GM18858 (cell line): ENCODE measurements at regions not wholly inside any gene's neighbourhood (a gene's known extent, or its start where the extent isn't known, plus 50 kb on each side); places are given as distances from the start of the nearest gene placed in this dataset.

Experiments used
- ATAC-seq: cut with Tn5 transposase; IDR thresholded peaks from one replicate; pipeline ENCODE4 v1.9.1; 2021; ENCODE audit not compliant: unreplicated experiment

DNA sequence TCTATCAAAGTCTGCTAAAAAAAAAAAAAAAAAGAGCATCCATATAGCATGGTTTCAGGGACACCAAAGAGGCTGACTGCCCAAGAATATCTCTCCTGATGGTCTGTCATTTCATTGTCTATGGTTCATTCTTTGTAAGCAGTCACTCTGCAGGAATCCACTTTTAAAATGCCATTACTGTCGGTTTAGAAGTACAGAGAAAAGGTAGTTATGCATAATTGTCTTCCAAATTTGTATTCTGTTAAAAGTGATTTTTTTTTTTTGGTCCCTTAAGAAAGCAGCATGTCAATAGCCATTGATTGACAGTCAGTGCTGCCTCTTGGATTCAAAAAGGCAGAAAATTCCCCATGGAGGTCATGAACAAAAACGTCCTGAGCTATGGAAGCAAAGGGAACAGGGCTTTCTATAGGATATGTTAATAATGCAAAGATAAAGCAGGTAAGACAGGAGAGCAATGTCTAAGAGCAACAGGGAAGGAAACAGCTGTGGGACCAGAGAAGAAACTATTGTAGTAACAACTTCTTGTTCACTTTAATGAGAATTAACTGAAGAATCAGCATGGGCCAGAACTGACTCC, 245.8 kb downstream of the TMX3 start:
- ATAC-seq = no peak

DNA sequence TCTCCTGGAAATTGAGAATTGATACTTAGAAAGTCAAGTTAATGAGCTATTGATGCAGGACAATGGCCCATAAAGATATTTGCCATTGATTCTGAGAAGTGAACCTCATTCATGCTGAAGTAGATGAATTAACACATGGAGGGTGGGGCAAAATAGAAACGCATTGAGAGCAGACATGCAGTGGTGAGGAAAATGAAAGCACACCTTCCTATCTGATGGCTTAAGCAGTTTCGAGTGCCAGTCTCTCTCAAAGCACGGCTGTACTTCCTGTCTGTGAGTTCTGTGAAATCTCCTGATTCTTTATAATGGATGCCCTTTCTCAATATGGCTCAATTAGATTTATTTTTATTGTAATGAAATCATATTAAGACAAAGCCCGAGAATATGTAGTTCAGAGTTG, 247.0 kb downstream of the TMX3 start:
- peak; percentile 57 for ATAC-seq

DNA sequence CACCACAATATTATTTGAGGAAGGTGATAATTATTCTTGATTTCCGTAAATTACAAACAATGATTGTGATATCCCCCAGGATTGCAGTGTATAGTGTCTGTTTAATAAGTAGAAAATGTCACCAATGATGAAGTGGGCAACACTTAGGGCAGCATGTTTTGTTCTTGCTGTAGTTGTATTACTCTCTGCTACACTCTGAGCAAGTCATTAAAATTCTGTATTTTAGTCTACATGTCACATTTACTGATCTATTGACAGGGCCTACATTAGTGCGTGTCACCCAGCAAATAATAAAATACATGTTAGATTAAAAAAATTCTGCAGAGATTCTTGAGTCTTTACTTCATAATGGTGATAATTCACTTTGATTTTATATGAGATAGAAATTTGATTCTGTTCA, 247.6 kb downstream of the TMX3 start:
- ATAC-seq = no peak

DNA sequence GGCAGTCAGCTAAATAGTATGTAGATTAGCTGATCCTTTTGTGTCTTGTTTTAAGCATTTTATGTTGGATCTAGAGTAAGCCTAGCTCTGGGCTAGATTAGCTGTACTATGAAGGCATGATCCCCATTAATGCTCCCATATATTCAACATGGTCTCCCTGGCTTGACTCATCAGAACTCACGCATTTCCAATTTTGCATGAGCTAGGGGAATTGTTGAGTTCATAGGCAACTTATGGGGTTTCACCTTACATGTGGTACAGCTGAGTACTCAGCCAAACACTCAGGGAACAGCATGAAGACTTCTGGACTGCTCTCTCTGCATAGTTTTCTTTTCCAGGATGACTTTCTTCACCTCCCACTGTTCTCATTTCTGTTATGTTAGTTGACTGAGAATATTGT, 248.2 kb downstream of the TMX3 start:
- ATAC-seq = no peak

DNA sequence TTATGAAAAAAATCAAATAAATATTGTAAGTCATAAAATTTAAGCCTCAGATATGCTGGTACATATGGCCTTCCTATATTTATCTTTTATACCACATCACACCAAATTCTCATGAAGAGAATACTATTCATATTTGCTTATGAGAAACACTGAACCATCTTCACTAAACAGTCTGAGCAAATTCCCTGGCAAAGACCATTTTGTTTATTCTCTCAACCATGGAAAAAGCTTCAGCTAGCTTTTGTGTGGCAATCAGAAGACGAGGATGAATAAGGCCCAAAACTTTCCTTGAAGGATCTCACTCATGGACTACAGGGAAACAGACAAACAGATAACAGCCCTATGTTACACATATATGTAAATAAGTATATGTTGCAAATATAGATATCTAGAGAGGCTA, 252.1 kb downstream of the TMX3 start:
- no peak for ATAC-seq

DNA sequence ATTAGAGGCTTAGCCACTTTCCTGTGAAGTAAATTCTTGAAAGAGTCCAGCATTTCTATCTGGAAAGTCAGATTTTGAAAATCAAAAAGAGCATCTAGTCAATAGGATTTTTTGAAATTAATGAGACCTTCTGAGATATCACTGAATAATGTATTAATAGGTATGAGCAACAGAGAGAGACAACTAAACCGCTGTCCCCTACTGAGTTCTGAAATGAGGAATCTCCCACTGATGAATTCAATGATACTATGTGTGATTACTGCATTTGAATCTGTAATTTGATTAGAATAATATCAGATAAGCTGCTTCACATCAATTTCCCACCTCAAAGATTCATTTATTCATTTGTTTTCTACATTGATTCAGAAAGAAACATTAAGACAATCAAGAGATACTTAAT, 252.8 kb downstream of the TMX3 start:
- ATAC-seq = no peak

DNA sequence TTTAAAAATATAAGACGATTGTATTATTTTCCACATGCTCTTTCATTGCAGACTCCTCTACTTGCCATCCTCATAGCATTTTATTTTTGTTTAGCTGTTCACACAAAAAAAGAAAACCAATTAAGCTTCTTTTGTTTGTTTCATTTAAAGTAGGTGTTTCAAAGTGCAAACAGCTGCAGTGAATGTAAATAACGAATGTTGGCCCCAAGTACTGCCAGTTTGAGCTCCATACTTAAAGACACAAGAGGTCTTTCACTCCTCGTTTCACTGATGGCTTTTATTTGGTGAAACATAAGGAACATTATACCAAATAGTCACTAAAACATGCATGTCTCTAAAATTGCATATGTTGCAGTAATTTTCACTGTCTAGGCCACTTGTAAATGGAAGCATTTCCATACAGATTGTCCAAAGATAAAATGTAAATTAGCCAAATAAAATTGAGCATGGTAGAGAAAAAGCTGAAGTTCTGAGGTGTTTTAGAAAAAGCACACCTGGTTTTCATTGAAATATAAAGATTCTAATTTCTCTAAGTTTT, 253.4 kb downstream of the TMX3 start:
- no peak for ATAC-seq

DNA sequence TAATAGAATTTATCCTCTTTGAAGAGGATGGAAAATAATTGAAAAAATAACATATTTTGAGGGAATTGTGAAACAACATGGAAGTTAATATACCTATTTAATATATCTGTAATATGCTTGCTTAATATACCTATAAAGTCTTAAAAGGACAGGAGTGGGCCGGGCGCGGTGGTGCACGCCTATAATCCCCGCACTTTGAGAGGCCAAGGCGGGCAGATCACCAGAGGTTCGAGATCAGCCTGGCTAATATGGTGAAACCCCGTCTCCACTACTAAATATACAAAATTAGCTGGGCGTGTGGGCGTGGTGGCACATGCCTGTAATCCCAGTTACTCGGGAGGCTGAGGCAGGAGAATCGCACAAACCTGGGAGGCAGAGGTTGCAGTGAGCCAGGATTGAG, 254.9 kb downstream of the TMX3 start:
- no peak for ATAC-seq

DNA sequence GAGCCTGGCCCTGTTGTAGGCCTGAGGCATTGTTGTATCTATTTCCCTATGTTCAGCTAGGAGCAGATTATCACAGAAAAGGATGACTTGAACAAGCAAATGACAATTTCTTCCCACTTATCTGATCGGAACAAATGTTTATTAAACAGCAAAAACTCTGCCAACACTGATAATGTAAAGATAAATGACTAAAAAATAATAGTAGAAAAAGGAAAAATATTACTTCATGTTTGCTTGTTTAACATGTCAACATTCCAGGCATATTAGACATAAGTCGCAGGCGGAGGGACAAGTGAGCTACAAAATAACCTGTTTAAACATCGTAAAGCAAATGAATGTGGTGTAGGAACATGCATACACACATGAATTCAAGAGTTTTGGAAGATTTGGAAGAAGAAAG, 257.9 kb downstream of the TMX3 start:
- ATAC-seq = no peak

DNA sequence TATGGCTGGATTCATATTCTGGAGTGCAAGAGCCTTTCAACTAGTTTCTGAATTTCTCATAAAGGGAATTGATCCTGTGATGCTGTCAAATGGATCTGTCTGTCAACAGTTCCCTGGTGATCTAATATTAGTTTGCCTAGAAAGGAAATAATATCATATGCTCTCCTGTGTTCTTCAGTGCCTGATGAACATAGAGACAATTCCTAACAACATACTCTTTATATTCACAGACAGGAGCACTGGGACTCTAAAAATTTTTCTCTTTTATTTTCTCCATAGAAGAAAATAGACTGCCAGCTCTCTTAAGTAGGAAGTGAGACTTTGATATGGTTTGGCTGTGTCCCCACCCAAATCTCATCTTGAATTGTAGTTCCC, 259.7 kb downstream of the TMX3 start:
- ATAC-seq = no peak

DNA sequence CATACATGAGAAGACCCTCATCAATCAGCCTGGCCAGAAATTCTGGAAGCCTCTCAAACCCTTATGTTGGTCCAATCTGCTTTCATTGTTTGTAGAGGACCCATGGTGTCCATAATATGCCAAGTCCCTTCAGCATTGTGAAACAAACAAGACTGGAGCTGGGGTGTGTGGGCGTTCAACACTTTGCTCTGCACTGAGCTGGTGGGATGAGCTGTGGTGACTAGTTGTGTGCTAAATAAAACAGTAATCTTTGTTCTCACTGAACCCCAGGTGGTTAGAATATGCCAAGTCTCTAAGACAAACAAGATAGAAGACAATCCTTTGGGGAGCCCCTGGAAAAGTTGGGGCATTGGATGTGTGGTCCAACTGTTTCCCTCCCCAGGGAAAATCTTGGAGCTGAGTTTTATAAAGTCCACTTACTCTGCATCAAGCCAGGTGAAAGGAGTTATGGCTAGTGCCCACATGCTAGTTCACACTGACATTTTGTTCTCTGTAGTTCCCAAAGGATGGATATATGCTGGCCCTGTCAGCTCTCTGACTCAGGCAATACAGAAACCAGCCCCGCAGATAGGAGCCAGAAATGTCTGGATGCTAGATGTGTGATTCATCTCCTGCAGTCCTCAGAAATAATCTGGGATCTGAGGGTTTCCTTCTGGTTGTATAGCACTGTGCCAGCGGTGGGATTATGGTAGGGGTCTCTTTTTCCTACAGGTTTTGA, 260.2 kb downstream of the TMX3 start:
- no peak for ATAC-seq

DNA sequence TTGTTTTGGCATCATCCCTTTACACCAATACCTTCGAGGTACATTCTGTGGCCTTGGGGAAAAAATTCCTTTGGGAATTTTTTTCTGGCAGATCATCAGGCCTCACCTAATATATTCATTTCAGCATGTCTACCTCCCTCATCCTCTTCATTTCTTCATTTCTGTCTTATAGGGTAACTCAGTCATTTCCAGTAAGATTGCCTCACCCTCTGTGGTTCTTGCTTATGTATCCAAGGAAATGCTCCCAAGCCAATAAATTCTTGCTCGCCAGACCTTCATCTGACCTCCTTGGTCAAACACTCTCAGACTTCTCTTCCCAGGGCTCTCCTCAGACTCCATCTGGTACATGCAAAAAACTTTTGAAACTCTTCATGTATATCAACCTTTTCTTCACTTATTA, 265.6 kb downstream of the TMX3 start:
- ATAC-seq = no peak

DNA sequence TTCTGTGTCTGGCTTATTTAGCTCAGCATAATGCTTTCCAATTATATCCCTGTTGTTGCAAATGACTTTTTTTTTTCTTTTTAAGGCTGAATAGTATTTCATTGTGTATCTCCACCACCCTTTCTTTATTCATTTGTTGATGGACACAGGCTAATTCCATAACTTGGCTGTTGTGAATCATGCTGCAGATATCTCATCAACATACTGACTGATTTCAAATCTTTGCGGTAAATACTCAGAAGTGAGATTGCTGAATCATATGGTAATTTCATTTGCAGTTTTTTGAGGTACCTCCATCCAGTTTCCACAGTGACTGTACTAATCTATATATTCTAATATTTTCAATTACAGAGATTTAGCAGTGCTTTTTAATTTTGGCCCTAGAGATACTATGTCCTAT, 266.2 kb downstream of the TMX3 start:
- no peak for ATAC-seq

DNA sequence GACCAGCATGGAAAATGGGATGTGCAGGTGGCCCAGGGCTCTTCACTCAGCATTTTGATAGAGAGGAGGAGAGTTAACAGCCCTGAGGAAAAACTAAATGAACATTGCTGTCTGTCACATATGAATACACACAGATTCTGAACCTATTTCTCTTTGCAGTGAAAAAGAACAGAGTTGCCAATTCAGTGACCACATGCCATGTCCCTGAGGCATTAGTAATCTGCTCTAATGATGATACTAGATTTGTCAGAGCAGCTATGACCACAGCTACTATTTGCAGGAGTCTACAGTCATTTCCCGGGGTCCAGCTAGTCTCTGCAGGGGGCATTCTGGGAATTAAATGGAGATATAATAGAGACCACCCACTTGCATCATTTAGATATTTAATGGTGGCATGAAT, 267.6 kb downstream of the TMX3 start:
- no peak for ATAC-seq

DNA sequence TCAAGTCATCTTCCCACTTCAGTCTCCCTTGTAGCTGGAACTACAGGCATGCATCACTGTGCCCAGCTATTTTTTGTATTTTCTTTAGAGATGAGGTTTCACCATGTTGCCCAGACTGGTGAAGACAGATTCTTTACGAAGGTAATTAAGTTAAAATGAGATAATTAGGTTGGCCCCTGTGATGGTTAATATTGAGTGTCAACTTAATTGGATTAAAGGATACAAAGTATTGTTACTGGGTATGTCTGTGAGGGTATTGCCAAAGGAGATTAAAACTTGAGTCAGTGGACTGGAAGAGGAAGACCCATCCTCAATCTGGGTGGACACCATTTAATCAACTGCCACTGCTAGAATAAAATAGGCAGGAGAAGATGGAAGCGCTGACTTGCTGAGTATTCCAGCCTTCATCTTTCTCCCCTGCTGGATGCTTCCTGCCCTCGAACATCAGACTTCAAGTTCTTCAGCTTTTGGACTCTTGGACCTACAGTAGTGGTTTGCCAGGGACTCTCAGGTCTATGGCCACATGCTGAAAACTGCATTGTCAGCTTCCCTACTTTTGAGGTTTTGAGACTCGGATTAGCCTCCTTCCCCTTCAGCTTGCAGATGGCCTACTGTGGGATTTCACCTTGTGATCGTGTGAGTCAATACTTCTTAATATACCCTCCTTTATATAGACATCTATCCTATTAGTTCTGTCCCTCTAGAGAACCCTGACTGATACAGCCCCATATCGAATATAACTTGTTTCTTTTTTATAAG, 269.1 kb downstream of the TMX3 start:
- no peak for ATAC-seq

DNA sequence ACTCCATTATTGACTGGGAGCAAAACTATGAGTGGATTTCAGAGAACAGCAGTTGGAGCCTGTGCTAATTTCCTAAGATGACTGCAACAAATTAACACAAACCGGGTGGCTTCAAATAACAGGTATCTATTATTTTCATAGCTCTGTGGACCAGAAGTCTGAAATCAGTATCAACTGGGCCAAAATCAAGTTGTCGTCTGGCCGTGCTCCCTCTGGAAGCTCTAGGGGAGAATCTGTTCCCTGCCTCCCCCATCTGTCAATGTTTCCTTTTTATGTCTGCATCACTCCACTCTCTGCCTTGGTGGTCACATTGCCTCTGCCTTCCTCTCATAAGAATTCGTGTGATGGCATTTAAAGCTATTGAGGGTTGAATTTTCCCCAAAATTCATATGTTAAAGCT, 269.8 kb downstream of the TMX3 start:
- ATAC-seq = no peak

DNA sequence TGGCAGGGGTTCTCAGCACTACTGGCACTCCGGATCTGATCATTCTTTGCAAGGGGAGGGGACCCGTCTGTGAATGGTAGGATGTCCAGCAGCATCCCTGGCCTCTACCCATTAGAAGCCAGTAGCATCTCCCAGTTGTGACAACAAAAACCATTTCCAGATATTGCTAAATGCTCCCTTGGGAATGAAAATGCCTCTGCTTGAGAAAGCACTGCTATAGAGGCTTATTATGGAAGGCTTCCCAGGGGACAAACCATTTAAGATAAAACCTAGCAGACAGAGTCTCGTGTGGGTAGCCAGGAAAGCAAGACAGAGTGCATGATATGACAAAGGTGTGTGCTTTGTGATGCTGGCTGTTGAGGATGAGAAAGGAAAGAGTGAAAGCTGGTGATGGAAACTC, 273.7 kb downstream of the TMX3 start:
- no peak for ATAC-seq

DNA sequence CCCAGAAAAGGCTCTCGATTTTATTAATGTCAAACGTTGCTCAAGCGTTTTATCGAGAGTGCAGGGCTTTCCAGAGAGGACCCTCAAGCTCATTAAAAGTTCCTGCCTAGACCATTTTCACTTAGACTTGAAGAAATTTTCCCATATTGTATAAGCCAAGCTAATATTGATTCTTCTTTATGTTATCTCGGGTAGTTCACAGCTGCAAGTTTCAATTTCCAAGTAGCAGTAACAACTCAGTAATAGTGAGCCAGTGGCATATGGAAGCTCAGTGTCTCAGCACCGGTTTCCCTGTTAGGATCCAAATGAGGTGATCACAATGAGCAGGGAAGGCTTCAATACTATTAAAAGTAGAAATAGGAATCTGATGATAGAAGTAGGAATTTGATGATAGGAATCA, 274.5 kb downstream of the TMX3 start:
- ATAC-seq = no peak

DNA sequence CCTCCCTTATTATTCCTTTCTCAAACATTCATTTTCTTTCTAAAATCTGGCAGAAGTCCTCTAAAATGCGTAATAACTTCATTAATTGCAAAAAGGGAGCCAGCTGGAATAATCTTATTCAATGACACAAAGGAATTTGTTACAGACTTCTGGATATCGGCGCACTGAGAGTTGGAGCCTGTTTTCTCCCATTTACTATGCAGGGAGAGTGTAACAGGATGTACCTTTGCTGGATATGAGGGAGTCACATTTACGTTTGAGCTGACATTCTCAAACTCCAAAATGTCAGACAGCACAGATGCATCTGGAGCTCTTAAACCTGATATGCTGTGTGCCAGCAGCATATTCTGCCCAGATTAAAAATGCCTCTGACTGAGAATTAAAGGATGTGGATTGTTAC, 275.3 kb downstream of the TMX3 start:
- ATAC-seq = no peak

DNA sequence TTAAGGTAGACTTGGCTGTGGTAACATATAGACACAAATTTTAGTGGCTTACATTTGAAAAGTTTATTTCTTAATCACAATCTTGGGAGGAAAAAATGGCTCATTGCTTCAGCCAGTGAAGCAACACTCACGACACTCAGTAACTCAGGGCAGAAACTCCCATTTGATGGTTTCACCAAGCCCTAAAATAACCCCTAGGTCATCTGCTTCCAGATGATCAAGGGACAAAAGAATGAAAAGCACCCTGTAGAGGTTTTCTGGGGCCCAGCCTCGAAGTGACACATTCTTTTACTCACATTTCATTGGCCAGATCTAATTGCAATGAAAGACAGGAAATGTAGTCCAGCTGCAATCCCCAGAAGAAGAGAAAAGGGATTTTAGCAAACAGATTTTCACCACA, 275.9 kb downstream of the TMX3 start:
- no peak for ATAC-seq

DNA sequence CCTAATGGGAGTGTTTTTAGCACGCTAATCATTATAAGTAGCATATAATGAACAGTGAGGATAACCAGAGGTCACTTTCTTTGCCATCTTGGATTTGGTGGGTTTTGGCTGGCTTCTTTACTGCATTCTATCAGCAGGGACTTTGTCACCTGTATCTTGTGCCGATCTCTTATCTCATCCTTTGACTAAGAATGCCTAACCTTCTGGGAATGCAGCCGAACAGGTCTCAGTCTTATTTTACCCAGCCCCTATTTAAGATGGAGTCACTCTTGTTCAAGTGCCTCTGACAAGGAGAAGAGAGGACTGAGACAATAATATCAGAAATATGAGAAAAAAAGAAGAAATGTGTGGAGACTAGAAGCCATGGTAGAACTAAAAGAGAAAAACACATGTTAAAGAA, 276.4 kb downstream of the TMX3 start:
- ATAC-seq = no peak

DNA sequence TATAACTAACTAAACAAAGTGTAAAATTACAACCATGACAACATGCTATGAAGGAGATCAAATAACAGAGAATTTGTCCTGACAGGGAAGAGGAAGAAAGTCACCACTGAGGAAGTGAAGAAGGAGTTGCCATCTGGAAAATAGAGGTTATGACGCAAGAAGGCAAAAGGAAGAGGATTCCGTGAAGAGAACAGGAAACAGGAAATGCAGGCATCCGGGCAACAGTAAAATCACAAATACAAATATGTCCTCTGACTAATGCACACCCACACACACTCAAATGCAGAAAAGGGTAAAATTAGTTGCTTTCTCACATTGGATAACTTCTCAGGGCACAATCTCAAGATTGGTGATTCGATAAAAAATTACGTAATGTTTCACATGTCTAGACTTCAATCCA, 278.4 kb downstream of the TMX3 start:
- ATAC-seq = no peak
